Aorta (tissue), 5 donors: ENCODE measurements at regions not wholly inside any gene's neighbourhood (a gene's known extent, or its start where the extent isn't known, plus 50 kb on each side); places are given as distances from the start of the nearest gene placed in this dataset.
"Not testable (repeated sequence)": the region's sequence is repeated elsewhere in the genome, so short reads cannot be mapped to it uniquely, and the experiment has no call there.

Experiments
- ATAC-seq: fragments of 200-7000 bp; cut with Tn5 transposase; one replicate; pipeline ENCODE4 v1.9.1; 2022; ENCODE audit warnings: moderate library complexity; ENCODE audit not compliant: low FRiP score
- DNase-seq, 2 donors: peaks; one replicate each; pipeline ENCODE4 v3.0.0-alpha.2; 2020
- H3K27ac ChIP-seq, 2 donors: one replicate each; pipeline ENCODE4 v1.5.1; 2013; ENCODE audit warnings: low read length in 2 of 2, mild to moderate bottlenecking in 2 of 2, moderate library complexity in 2 of 2, control low read depth in 1 of 2, inconsistent platforms in 1 of 2, low read depth in 1 of 2
- H3K27me3 ChIP-seq, 2 donors: one replicate each; pipeline ENCODE4 v1.6.1; 2013; ENCODE audit warnings: control low read depth in 1 of 2, low read length in 1 of 2, mild to moderate bottlenecking in 1 of 2, moderate library complexity in 1 of 2; ENCODE audit not compliant: insufficient read depth in 2 of 2, control insufficient read depth in 1 of 2
- H3K36me3 ChIP-seq, 2 donors: one replicate each; pipeline ENCODE4 v1.6.1; 2013; ENCODE audit warnings: control low read depth in 1 of 2, low read length in 1 of 2, mild to moderate bottlenecking in 1 of 2; ENCODE audit not compliant: insufficient read depth in 2 of 2, control insufficient read depth in 1 of 2
- H3K4me1 ChIP-seq, 2 donors: one replicate each; pipeline ENCODE4 v1.6.1; 2013; ENCODE audit warnings: low read length in 2 of 2, control low read depth in 1 of 2, mild to moderate bottlenecking in 1 of 2, moderate library complexity in 1 of 2; ENCODE audit not compliant: insufficient read depth in 2 of 2, control insufficient read depth in 1 of 2
- H3K4me3 ChIP-seq, 2 donors: one replicate each; pipeline ENCODE4 v1.5.1; 2013; ENCODE audit warnings: low read length in 2 of 2, control low read depth in 1 of 2, mild to moderate bottlenecking in 1 of 2
- H3K9me3 ChIP-seq: one replicate; pipeline ENCODE4 v1.6.1; 2013; ENCODE audit warnings: mild to moderate bottlenecking, low read length; ENCODE audit not compliant: control insufficient read depth
- WGBS, 2 donors: extraction: QIAGEN DNeasy Blood & Tissue Kit; methylation state at CpG; one replicate each; pipeline ENCODE4 v1.1.7; 2013; 5-methylcytosine and 5-hydroxymethylcytosine counted together
- intact Hi-C, 2 donors: fragments of 100-400 bp; cut with DNase I; formaldehyde crosslinking; loops; one replicate each; pipeline versions ENCODE4 v1.14.2 to v1.15.0; 2022
- donor health status: healthy with polysubstance abuse.
- donor health status: Bipolar disorder and iron deficiency.
- donor health status: DM: no; HTN: no; CAD: no.
- donor health status: DM: no; HTN: no; CAD: no.
- donor health status: DM: yes; HTN: yes; CAD: no.

DNA sequence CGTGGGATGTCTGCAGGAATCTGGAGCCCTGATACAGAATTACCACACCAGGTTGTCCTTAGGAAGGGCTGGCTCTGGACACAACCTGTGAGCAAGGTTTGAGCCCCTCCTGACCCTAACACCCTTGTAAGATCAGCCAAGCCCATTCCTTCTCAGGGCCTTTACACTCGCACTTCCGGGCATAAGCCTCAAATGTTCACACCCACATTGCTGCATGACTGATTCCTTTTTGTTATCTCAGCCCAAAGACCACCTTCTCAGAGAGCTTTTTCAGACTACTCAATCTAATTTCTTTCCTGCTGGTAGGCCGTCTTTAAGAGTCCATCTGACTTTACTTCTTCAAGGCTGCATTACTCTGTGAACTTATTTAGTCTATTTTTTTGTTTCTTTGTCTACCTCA lies 464.0 kb upstream of the SPRED2 start:
- 97 to 99% methylated on average over 4 of the region's 4 CpGs for WGBS, 2 donors
- Histone ChIP-seq H3K27me3 (no peaks in the 10 kb centered on the region), H3K9me3 (no peaks in the 10 kb centered on the region), H3K4me3 (no peak overlapping the region), H3K4me1 (no peaks in the 10 kb centered on the region), H3K27ac (no peak overlapping the region), H3K36me3 (no peaks in the 10 kb centered on the region)
- intact Hi-C loops = no loop called here
- ATAC-seq (no peak), DNase-seq (no peak)

DNA sequence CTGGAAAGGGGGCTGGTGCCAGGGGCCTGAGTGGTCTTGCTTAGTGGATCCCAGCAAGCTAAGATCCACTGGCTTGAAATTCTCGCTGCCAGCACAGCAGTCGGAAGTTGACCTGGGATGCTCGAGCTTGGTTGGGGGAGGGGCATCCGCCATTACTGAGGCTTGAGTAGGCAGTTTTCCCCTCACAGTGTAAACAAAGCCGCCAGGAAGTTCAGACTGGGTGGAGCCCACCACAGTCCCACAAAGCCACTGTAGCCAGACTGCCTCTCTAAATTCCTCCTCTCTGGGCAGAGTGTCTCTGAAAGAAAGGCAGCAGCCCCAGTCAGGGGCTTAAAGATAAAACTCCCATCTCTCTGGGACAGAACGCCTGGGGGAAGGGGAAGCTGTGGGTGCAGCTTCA lies 457.7 kb upstream of the SPRED2 start:
- H3K4me3 ChIP-seq, H3K36me3 ChIP-seq, H3K27me3 ChIP-seq, H3K27ac ChIP-seq, DNase-seq, ATAC-seq, intact Hi-C loops, H3K4me1 ChIP-seq, H3K9me3 ChIP-seq: not testable (repeated sequence)
- WGBS, 2 donors = 67 to 77% methylated on average over 6 of the region's 6 CpGs

DNA sequence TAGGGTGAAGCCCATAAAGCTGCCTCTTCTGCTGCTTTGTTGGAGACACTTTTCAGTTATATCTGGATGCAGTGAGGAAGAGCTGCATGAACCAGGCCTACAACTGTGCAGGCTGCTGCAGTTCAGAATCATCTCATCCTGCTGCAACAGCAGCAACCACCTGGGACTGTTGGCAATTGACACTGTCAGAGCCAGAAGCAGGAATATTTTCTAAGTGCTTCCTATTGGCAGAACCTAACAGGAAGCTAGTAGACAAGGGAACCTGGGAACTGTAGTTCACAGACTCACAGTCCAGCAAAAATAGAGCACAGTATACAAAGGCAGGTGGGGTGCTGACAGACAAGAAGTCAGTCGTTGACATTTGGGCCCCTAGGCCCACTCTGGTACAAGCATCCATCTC lies 452.9 kb upstream of the SPRED2 start:
- 57 to 65% methylated on average over 1 of the region's 1 CpG for WGBS, 2 donors
- no peak for ATAC-seq

DNA sequence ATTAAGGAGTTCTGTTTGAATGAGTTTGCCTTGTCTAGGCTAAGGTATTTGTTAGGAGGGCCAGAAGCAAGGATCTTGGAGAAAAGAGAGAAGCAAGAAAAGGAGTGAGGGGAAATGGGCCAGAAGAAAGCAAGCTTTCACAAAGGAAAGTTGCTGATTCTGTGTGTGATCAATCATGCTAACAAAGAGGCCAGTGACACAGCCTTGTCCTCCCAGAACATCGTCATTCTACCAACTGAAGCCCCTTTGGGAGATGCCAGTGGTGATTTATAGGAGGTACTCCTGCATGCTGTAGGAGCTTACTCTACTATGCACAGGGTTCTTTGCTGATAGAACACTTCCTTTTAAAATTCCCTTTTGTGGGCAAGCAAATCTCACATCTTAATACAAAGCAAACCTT lies 449.2 kb upstream of the SPRED2 start:
- DNase-seq = no peak
- Histone ChIP-seq H3K9me3 (no peaks in the 10 kb centered on the region), H3K4me3 (no peak overlapping the region), H3K4me1 (peaks cover 0 to 4% of the 10 kb centered on the region in 2 donors), H3K27ac (no peak overlapping the region), H3K27me3 (no peaks in the 10 kb centered on the region), H3K36me3 (no peaks in the 10 kb centered on the region)
- WGBS, 2 donors = 86 to 88% methylated on average over 1 of the region's 1 CpG
- no peak for ATAC-seq
- intact Hi-C loops = no loop called here

More for the DNA sequence above, 452.9 kb upstream of the SPRED2 start:
- no peaks in the 10 kb centered on the region for H3K27me3 ChIP-seq
- H3K4me3 ChIP-seq = no peak overlapping the region
- no peak overlapping the region for H3K27ac ChIP-seq
- DNase-seq = no peak
- intact Hi-C loops = no loop called here
- no peaks in the 10 kb centered on the region for H3K36me3 ChIP-seq
- peaks cover 3% of the 10 kb centered on the region for H3K9me3 ChIP-seq
- H3K4me1 ChIP-seq = no peaks in the 10 kb centered on the region

DNA sequence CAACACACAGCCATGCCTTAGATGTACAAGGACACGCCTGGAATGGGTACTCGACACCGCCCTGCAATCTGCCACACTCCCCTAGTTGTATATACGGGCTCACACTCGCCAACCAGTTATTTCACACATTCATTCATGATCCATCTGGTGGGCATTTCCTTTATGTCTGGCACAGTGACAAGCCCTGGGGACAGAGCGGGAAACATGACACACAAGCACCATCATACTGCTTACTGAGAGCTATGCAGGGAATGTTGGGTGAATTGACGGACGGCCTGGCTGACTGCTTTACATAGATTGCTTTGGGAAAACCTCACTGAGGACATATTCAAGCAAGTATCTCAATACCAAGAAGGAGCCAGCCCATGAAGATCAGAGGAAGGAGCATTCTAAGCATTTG lies 448.0 kb upstream of the SPRED2 start:
- no peak overlapping the region for H3K27ac ChIP-seq
- no peaks in the 10 kb centered on the region for H3K36me3 ChIP-seq
- H3K9me3 ChIP-seq = no peaks in the 10 kb centered on the region
- peaks cover 0 to 8% of the 10 kb centered on the region in 2 donors for H3K4me1 ChIP-seq
- no peak for DNase-seq
- 86 to 89% methylated on average over 8 of the region's 8 CpGs for whole genome bisulfite sequencing, 2 donors
- intact Hi-C loops = no loop called here
- ATAC-seq = no peak
- no peaks in the 10 kb centered on the region for H3K27me3 ChIP-seq
- no peak overlapping the region for H3K4me3 ChIP-seq

DNA sequence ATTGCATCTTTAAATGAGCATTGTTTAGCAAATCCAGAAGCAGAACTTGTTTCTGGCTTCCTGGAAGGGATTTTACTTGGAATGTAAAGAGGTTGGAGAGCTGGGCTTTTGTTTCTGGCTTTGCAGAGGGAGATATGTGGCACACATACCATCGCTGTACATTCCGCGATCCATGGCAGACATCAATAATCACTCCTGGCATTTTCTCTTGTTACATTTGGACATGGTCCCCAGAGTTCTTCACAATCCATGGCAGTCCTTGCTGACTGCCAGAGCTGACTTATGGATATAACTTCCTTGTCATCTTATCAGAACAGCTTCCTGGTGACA lies 445.6 kb upstream of the SPRED2 start:
- intact Hi-C loops = no loop called here
- no peak for ATAC-seq
- Histone ChIP-seq H3K4me1 (peaks cover 0 to 8% of the 10 kb centered on the region in 2 donors), H3K27me3 (no peaks in the 10 kb centered on the region), H3K4me3 (no peak overlapping the region), H3K36me3 (no peaks in the 10 kb centered on the region), H3K9me3 (no peaks in the 10 kb centered on the region), H3K27ac (peak overlapping the region; percentile 68 to 90)
- WGBS, 2 donors = 1 to 7% methylated on average over 3 of the region's 3 CpGs
- no peak for DNase-seq

DNA sequence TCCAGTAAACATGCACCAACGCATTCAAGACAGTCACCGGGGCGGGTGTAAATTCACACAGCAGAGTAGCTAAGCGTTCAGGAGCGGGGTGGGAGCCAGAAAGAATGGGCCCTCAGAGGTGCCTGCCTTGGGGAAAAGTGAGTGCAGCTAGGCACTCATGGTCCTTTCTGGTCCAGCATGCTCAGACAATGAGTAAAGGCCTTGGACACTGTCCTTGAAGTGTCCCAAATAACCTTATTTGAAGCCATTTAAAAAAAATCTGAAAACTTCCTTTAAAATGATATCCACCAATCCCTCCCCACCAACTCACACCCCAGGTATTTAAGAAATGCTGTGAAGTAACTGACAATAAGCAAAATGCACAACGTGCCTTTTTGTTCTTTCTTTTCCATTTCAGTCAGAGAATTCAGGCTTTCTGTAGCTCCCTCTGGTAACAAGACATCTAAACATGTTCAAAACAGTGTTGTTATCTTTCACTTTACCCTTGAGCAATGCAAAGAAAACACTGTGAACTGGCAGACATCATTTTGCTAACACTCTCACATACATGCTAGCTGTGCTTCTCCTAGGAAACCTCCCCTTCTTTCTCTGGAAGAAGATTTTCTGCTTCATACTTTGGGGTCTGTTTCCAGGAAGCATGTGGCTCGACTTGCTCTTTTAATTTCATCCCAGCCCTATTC lies 445.1 kb upstream of the SPRED2 start:
- ATAC-seq = no peak
- H3K36me3 ChIP-seq = no peaks in the 10 kb centered on the region
- no peak for DNase-seq
- intact Hi-C loops = no loop called here
- no peak overlapping the region for H3K4me3 ChIP-seq
- H3K27me3 ChIP-seq = no peaks in the 10 kb centered on the region
- peaks cover 0 to 8% of the 10 kb centered on the region in 2 donors for H3K4me1 ChIP-seq
- 1 to 16% methylated on average over 7 of the region's 7 CpGs for WGBS, 2 donors
- H3K27ac ChIP-seq = peak overlapping the region; percentile 68 to 90
- no peaks in the 10 kb centered on the region for H3K9me3 ChIP-seq

DNA sequence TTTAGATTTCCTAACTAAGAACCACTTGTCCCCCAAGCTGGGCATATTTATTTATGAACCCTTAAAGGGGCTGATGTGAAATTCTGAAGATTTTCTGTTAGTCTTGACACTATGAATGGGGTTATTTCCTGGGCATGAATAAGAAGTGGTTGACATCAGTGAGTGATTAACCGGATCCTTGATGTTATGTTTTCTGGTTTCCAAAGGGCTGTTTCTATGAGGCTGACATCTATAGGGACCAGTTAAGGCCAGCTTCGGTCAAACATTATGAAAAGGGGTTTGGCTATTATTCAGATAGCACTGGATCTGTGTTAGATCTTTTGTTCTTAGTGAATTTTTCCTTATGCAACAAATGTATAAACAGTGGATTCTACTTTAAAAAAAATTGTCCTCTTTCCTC lies 443.7 kb upstream of the SPRED2 start:
- 48 to 63% methylated on average over 2 of the region's 2 CpGs for WGBS, 2 donors
- ATAC-seq = no peak
- H3K27ac ChIP-seq = no peak overlapping the region
- no peaks in the 10 kb centered on the region for H3K9me3 ChIP-seq
- H3K36me3 ChIP-seq = no peaks in the 10 kb centered on the region
- peaks cover 0 to 8% of the 10 kb centered on the region in 2 donors for H3K4me1 ChIP-seq
- H3K27me3 ChIP-seq = no peaks in the 10 kb centered on the region
- DNase-seq = no peak
- intact Hi-C loops = no loop called here
- H3K4me3 ChIP-seq = no peak overlapping the region

DNA sequence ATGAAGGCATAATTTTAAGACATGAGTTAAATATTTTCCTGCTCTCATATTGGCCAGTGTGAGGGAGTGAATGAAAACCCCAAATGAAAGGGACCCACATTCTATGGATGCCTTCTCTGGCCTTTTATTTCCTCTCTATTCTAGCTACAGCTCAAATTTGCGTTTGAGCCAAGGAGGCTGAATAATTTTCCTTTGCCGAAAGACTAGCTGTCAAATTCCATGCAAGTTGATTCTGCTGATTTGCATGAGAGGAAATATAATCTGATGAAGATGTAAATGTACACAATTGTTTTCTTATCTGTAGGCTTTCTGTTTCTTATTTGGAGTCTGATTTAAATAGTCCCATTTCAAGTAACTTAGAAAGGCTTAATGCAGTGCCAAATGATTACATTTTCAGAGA lies 438.4 kb upstream of the SPRED2 start:
- H3K4me1 ChIP-seq = peaks cover 0 to 4% of the 10 kb centered on the region in 2 donors
- no peaks in the 10 kb centered on the region for H3K9me3 ChIP-seq
- no peaks in the 10 kb centered on the region for H3K36me3 ChIP-seq
- ATAC-seq = no peak
- no peak for DNase-seq
- no peaks in the 10 kb centered on the region for H3K27me3 ChIP-seq
- H3K4me3 ChIP-seq = no peak overlapping the region
- WGBS, 2 donors = 48 to 67% methylated on average over 2 of the region's 2 CpGs
- H3K27ac ChIP-seq = no peak overlapping the region
- intact Hi-C loops = no loop called here
